NCI-H1694 treated with DMSO at 0.1 percent for 48 hours (cell line): ENCODE measurements at regions not wholly inside any gene's neighbourhood (a gene's known extent, or its start where the extent isn't known, plus 50 kb on each side); places are given as distances from the start of the nearest gene placed in this dataset.

Experiments used
- DNase-seq: peaks from one replicate; lab custom pipeline; 2025; lab: John Stamatoyannopoulos, UW

- DNase-seq, result no peak
These were observed 621.0 kb upstream of the ADAMTS16 start for GRCh38 chr5:4518903-4519672.

- DNase-seq, result no peak
These were observed 619.6 kb upstream of the ADAMTS16 start for GRCh38 chr5:4520559-4520958.

- DNase-seq, result no peak
These were observed 617.1 kb upstream of the ADAMTS16 start for GRCh38 chr5:4523038-4523437.

- no peak for DNase-seq
These were observed 608.1 kb upstream of the ADAMTS16 start for GRCh38 chr5:4531756-4532704.

GRCh38 chr5:4532705-4533080, 607.4 kb upstream of the ADAMTS16 start:
- DNase-seq, result no peak

- no peak for DNase-seq
These were observed 606.5 kb upstream of the ADAMTS16 start for GRCh38 chr5:4533457-4534105.

- no peak for DNase-seq
These were observed 602.6 kb upstream of the ADAMTS16 start for GRCh38 chr5:4537489-4537888.

- DNase-seq, result no peak
These were observed 599.6 kb upstream of the ADAMTS16 start for GRCh38 chr5:4540375-4541173.

- no peak for DNase-seq
These were observed 598.8 kb upstream of the ADAMTS16 start for GRCh38 chr5:4541334-4541733.

GRCh38 chr5:4542145-4542778, 597.9 kb upstream of the ADAMTS16 start:
- no peak for DNase-seq

- no peak for DNase-seq
These were observed 596.0 kb upstream of the ADAMTS16 start for GRCh38 chr5:4544049-4544670.

GRCh38 chr5:4547547-4547946, 592.6 kb upstream of the ADAMTS16 start:
- no peak for DNase-seq

- DNase-seq, result no peak
These were observed 591.8 kb upstream of the ADAMTS16 start for GRCh38 chr5:4548341-4548740.

GRCh38 chr5:4549351-4549750, 590.8 kb upstream of the ADAMTS16 start:
- no peak for DNase-seq

- no peak for DNase-seq
These were observed 589.1 kb upstream of the ADAMTS16 start for GRCh38 chr5:4551034-4551433.

GRCh38 chr5:4553130-4553529, 587.0 kb upstream of the ADAMTS16 start:
- DNase-seq, result no peak

- no peak for DNase-seq
These were observed 586.2 kb upstream of the ADAMTS16 start for GRCh38 chr5:4553978-4554377.

- DNase-seq, result no peak
These were observed 584.3 kb upstream of the ADAMTS16 start for GRCh38 chr5:4555725-4556285.

- no peak for DNase-seq
These were observed 578.7 kb upstream of the ADAMTS16 start for GRCh38 chr5:4561403-4561802.

- DNase-seq, result no peak
These were observed 576.7 kb upstream of the ADAMTS16 start for GRCh38 chr5:4563400-4563799.
